ENCODE measurements at regions not wholly inside any gene's neighbourhood (a gene's known extent, or its start where the extent isn't known, plus 50 kb on each side); places are given as distances from the start of the nearest gene placed in this dataset.

- Mint-ChIP-seq H3K4me1 (ENCODE audit: low read depth) (peaks cover 11% of the 10 kb centered on the region; the same call in 1 of the 2 replicates), H3K27me3 (ENCODE audit: insufficient read depth) (no peaks in the 10 kb centered on the region), H3K27ac (no peak overlapping the region), H3K36me3 (ENCODE audit: low read depth) (peaks cover 27% of the 10 kb centered on the region), H3K4me3 (no peak overlapping the region), H3K9me3 (peaks cover 23% of the 10 kb centered on the region)
- no peak for TF ChIP-seq CTCF (IDR thresholded peaks at IDR 0.05)
- no peak for DNase-seq
Measured at GRCh38 chr7:17396692-17397091, 98.2 kb downstream of the AHR start.

GRCh38 chr7:17401791-17402627 lies 103.6 kb downstream of the AHR start:
- DNase-seq = no peak
- Mint-ChIP-seq H3K36me3 (ENCODE audit: low read depth) (no peaks in the 10 kb centered on the region), H3K4me1 (ENCODE audit: low read depth) (peaks cover 36% of the 10 kb centered on the region), H3K4me3 (no peak overlapping the region), H3K9me3 (no peaks in the 10 kb centered on the region), H3K27ac (no peak overlapping the region), H3K27me3 (ENCODE audit: insufficient read depth) (no peaks in the 10 kb centered on the region)
- no peak for TF ChIP-seq CTCF (IDR thresholded peaks at IDR 0.05)

GRCh38 chr7:17402628-17403278 lies 104.3 kb downstream of the AHR start:
- Mint-ChIP-seq H3K4me3 (no peak overlapping the region), H3K27ac (no peak overlapping the region), H3K4me1 (ENCODE audit: low read depth) (peaks cover 43% of the 10 kb centered on the region), H3K27me3 (ENCODE audit: insufficient read depth) (no peaks in the 10 kb centered on the region), H3K9me3 (no peaks in the 10 kb centered on the region), H3K36me3 (ENCODE audit: low read depth) (no peaks in the 10 kb centered on the region)
- no peak for TF ChIP-seq CTCF (IDR thresholded peaks at IDR 0.05)
- DNase-seq = no peak

GRCh38 chr7:17404006-17404405 lies 105.6 kb downstream of the AHR start:
- H3K27ac Mint-ChIP-seq = no peak overlapping the region
- H3K4me3 Mint-ChIP-seq = no peak overlapping the region
- peaks cover 56% of the 10 kb centered on the region for H3K4me1 Mint-ChIP-seq (ENCODE audit: low read depth)
- DNase-seq = no peak
- no peaks in the 10 kb centered on the region for H3K27me3 Mint-ChIP-seq (ENCODE audit: insufficient read depth)
- H3K36me3 Mint-ChIP-seq (ENCODE audit: low read depth) = no peaks in the 10 kb centered on the region
- no peaks in the 10 kb centered on the region for H3K9me3 Mint-ChIP-seq
- no peak for TF ChIP-seq CTCF (IDR thresholded peaks at IDR 0.05)

GRCh38 chr7:17405786-17406185 lies 107.3 kb downstream of the AHR start:
- TF ChIP-seq CTCF (IDR thresholded peaks at IDR 0.05) = no peak
- Mint-ChIP-seq H3K27me3 (ENCODE audit: insufficient read depth) (no peaks in the 10 kb centered on the region), H3K9me3 (no peaks in the 10 kb centered on the region), H3K4me3 (peak overlapping the region; percentile 70), H3K27ac (peak overlapping the region; percentile 88), H3K4me1 (ENCODE audit: low read depth) (peaks cover 55% of the 10 kb centered on the region), H3K36me3 (ENCODE audit: low read depth) (no peaks in the 10 kb centered on the region)
- DNase-seq = peak; percentile 87

Measured in HFFc6 (cell line).